ENCODE measurements at regions not wholly inside any gene's neighbourhood (a gene's known extent, or its start where the extent isn't known, plus 50 kb on each side); places are given as distances from the start of the nearest gene placed in this dataset.

GRCh38 chr22:47240116-47240515 is 477.7 kb downstream of the TBC1D22A start:
- TF ChIP-seq CTCF (IDR thresholded peaks at IDR 0.05; ENCODE audit: low read depth, low read length, poor library complexity, severe bottlenecking) (no peak), EZH2phosphoT487 (IDR thresholded peaks at IDR 0.05; ENCODE audit: borderline replicate concordance, low read length) (no peak)
